Nephron progenitor cell (in vitro differentiated cells): ENCODE measurements at regions not wholly inside any gene's neighbourhood (a gene's known extent, or its start where the extent isn't known, plus 50 kb on each side); places are given as distances from the start of the nearest gene placed in this dataset.

Source experiments
- DNase-seq: peaks from one replicate; pipeline ENCODE4 v3.0.0; 2021
- H3K27ac Mint-ChIP-seq: 2 replicates; pipeline ENCODE4 v1.8.0; 2021; ENCODE audit warnings: mild to moderate bottlenecking, moderate library complexity, mixed read lengths
- H3K27me3 Mint-ChIP-seq: 2 replicates; pipeline ENCODE4 v1.8.0; 2021; ENCODE audit warnings: mild to moderate bottlenecking, low read depth, mixed read lengths; ENCODE audit not compliant: poor library complexity
- H3K36me3 Mint-ChIP-seq: 2 replicates; pipeline ENCODE4 v1.8.0; 2021; ENCODE audit warnings: low read depth, mixed read lengths
- H3K4me1 Mint-ChIP-seq: 2 replicates; pipeline ENCODE4 v1.8.0; 2021; ENCODE audit warnings: mixed read lengths
- H3K4me3 Mint-ChIP-seq: 2 replicates; pipeline ENCODE4 v1.8.0; 2021; ENCODE audit warnings: mild to moderate bottlenecking, moderate library complexity, mixed read lengths
- H3K9me3 Mint-ChIP-seq: 2 replicates; pipeline ENCODE4 v1.8.0; 2021; ENCODE audit warnings: mild to moderate bottlenecking, moderate library complexity, mixed read lengths
- CTCF ChIP-seq: fragments of 200-600 bp; sonication (generic); IDR thresholded peaks from 2 replicates; pipeline ENCODE4 v1.5.0; 2021; ENCODE audit warnings: antibody characterized with exemption

DNA sequence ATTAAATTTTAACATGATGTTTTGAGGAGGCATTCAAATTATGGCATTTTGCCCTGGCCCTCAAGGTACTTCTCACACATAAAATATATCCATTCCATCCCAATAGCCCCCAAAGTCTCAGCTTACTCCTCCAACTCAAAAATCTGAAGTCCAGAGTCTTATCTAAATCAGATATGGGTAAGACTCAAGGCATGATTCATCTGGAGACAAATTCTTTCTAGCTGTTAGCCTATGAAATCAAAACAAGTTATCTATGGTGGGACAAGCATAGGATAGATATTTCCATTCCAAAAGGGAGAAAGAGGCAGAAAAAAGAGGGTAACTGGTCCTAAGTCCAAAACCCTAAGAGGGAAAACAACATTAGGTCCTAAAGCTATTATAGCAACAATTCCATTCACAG is 408.4 kb downstream of the ZNF608 start:
- Mint-ChIP-seq H3K4me3 (no peak overlapping the region), H3K9me3 (peaks cover 24% of the 10 kb centered on the region), H3K27me3 (peaks cover 4% of the 10 kb centered on the region), H3K36me3 (peaks cover 16% of the 10 kb centered on the region), H3K4me1 (peaks cover 1% of the 10 kb centered on the region), H3K27ac (no peak overlapping the region)
- DNase-seq: no peak
- no peak for TF ChIP-seq CTCF

- Mint-ChIP-seq H3K27ac (no peak overlapping the region), H3K4me1 (peaks cover 13% of the 10 kb centered on the region), H3K36me3 (peaks cover 35% of the 10 kb centered on the region), H3K27me3 (peaks cover 4% of the 10 kb centered on the region), H3K9me3 (peaks cover 52% of the 10 kb centered on the region), H3K4me3 (no peak overlapping the region)
- DNase-seq: no peak
- no peak for TF ChIP-seq CTCF
These were observed 413.0 kb downstream of the ZNF608 start for GRCh38 chr5:124333298-124333979.

DNA sequence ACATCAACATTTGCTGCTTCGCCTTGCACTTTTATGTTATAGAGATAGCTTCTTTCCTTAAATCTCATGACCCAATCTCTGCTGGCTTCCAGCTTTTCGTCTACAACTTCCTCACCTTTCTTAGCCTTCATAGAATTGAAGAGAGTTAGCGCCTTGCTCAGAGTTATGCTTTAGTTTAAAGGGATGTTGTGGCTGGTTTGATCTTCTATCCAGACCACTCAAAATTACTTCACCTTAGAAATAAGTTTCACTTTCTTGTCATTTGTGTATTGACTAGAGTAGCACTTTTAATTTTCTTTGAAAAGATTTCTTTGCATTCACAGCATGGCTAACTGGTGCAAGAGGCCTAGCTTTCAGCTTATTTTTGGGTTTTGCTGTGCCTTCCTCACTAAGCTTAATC is 414.2 kb downstream of the ZNF608 start:
- DNase-seq: no peak
- Mint-ChIP-seq H3K4me1 (peaks cover 21% of the 10 kb centered on the region), H3K4me3 (no peak overlapping the region), H3K27me3 (peaks cover 4% of the 10 kb centered on the region), H3K27ac (no peak overlapping the region), H3K9me3 (peaks cover 42% of the 10 kb centered on the region), H3K36me3 (peaks cover 29% of the 10 kb centered on the region)
- TF ChIP-seq CTCF: no peak

DNA sequence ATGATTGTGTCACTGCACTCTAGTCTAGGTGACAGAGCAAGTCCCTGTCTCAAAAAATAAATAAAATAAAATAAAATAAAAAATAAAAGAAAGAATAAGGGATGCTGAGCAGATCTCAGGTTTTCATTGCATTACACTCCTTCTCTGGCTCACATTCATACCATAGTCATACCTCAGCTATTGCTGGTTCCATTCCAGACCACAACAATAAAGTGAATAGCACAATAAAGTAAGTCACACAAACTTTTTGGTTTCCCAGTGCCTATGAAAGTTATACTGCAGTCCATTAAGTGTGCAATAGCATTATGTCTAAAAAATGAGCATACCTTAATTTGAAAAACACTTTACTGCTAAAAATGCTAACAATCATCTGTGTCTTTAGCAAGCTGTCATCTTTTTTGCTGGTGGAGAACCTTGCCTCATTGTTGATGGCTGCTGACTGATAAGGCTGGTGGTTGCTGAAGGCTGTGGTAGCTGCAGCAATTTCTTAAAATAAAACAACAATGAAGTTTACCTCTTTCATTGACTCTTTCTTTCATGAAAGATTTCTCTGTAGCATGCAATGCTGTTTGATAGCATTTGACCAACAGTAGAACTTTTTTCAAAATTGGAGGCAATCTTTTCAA is 415.7 kb downstream of the ZNF608 start:
- TF ChIP-seq CTCF: no peak
- peaks cover 45% of the 10 kb centered on the region for H3K9me3 Mint-ChIP-seq
- peaks cover 21% of the 10 kb centered on the region for H3K4me1 Mint-ChIP-seq
- no peak for DNase-seq
- H3K4me3 Mint-ChIP-seq: no peak overlapping the region
- peaks cover 4% of the 10 kb centered on the region for H3K27me3 Mint-ChIP-seq
- H3K27ac Mint-ChIP-seq: no peak overlapping the region
- peaks cover 26% of the 10 kb centered on the region for H3K36me3 Mint-ChIP-seq

DNA sequence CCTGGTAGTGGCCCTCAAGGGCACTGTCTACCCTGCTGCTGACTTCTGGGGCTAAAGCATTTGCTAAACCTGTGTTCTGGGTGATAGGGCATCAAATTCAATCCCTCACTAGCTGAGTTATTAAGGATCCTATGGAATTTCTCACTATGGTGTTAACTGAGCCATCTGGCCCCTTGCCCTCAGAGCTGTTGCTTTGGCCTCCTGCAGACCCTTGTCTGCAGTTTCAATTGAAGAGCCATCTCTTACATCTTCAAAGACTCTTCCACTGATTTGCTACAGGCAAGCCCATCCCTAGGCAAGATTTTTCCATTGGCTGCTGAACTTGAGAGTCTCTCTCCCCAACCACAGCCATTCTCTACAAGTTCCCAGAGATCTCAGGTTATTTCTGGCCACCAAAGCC is 418.2 kb downstream of the ZNF608 start:
- TF ChIP-seq CTCF: no peak
- Mint-ChIP-seq H3K9me3 (peaks cover 41% of the 10 kb centered on the region), H3K27me3 (peaks cover 3% of the 10 kb centered on the region), H3K4me1 (peaks cover 21% of the 10 kb centered on the region), H3K27ac (peak overlapping the region; percentile 79), H3K4me3 (no peak overlapping the region), H3K36me3 (peaks cover 27% of the 10 kb centered on the region)
- DNase-seq: no peak

GRCh38 chr5:124318661-124319060 is 427.8 kb downstream of the ZNF608 start:
- Mint-ChIP-seq H3K27me3 (peaks cover 3% of the 10 kb centered on the region), H3K4me3 (no peak overlapping the region), H3K27ac (no peak overlapping the region), H3K9me3 (peaks cover 37% of the 10 kb centered on the region), H3K36me3 (peaks cover 8% of the 10 kb centered on the region), H3K4me1 (peaks cover 23% of the 10 kb centered on the region)
- no peak for TF ChIP-seq CTCF
- no peak for DNase-seq
